KBM-7 (cell line): ENCODE measurements at regions not wholly inside any gene's neighbourhood (a gene's known extent, or its start where the extent isn't known, plus 50 kb on each side); places are given as distances from the start of the nearest gene placed in this dataset.

Experiments used
- DNase-seq: peaks from one replicate; pipeline ENCODE4 v3.0.0-alpha.2; 2015
- in situ Hi-C: fragments of 300-500 bp; cut with MboI; formaldehyde crosslinking; loops from 2 replicates; pipeline ENCODE4 v1.14.3; 2020; ENCODE audit warnings: low sequenced_read_pairs, low pct_unique_long_range_greater_than_20kb, mixed read lengths

DNA sequence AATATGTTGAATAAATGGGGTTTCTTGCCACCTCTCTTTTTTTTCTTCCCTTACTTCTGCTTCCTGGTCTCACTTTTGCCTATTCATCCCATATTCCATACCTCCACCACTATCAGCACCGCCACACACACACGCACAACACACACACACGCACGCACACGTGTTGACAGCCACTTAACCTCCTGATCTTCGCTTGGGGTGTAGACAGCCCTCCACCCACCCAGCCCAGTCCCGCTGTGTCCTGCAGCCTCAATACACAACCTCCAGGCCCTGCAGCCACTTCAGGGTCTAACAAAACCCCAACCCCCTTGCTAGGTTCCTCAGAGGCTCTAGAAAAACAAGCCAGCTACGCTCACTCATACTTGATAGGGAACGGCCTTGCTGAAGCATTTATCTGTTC is 72.3 kb downstream of the LINC00237 start:
- in situ Hi-C loops, result loop anchor here (25.0 kb wide), 1 partner anchor 97 kb away; no protein-coding TSS in a partner anchor

DNA sequence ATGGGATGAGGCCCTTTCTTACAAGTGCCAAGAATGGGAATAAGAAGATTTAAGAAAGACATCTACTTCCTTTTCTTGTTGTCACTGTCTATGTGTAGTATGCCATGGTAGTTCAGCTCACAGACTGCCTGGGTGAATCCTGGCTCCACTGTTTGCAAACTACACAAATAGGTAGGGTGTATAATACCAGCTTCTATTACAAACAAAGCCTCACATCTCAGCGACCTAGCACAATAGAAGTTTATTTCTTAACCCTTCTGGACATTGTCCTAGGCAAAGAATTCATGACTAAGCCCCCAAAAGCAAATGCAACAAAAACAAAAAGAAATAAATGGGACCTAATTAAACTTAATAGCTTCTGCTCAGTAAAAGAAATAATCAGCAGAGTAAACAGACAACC is 74.5 kb downstream of the LINC00237 start:
- in situ Hi-C loops, result loop anchor here (25.0 kb wide), 1 partner anchor 94 kb away; no protein-coding TSS in a partner anchor

More for the DNA sequence above, 72.3 kb downstream of the LINC00237 start:
- no peak for DNase-seq

DNA sequence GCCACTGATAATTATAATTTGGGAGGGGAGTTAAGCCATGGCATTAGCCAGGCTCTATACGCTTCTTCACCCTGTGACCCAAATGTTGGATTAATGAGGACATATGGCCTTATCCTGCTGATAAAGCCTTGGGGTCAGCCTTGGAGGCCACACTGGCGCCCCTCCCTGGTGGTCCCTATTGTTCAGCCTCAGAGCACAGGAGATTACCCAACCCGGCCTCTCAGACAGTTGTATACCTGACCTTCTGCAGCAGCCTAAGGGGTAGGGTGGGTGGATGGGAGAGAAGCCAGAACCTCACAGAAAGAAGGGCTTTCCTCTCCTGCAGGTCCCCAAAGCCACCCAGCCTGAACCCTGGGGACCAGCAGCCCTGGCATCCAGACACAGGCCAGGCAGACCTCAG is 76.8 kb downstream of the LINC00237 start:
- DNase-seq, result no peak
- in situ Hi-C loops, result loop anchor here (25.0 kb wide), 1 partner anchor 92 kb away; no protein-coding TSS in a partner anchor

More for the DNA sequence above, 74.5 kb downstream of the LINC00237 start:
- DNase-seq, result no peak

DNA sequence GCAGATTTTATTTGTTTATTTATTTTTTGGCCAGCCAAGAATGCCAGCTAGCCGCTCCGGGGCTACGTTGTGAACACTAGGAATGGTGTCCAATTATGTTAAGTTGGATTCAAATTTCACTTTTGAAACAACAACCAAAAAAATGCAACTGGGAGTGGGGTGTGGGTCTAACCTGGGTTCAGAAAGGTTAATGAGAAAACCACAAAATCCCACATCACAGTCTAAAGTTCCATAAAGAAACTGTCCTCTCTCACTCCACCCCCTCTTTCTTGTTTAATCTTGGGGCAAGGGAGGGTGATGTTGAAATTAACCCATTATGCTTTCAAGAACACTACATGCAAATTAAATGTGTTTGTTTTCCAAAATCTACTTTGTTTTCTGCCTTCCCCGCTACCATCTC is 77.2 kb downstream of the LINC00237 start:
- DNase-seq, result no peak
- in situ Hi-C loops, result loop anchor here (25.0 kb wide), 1 partner anchor 92 kb away; no protein-coding TSS in a partner anchor

DNA sequence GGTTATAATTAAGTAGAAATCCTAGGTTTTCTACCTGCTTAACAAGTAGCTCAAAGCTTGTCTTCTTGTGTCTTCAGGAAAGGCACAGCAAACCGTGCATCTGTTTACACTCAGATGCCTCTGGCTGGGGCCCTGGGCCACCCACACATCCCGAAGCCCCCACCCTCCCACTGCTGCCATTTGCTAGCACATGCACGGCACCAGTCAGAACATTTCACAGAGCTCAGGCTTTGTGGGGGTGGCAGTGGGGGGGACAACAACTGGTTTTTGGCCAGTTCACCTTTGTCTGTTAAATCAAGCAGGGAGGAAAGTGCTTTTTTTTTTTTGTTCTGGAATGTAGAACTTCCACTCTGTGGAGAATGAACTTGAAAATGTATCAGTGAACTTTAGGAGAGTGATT is 77.7 kb downstream of the LINC00237 start:
- in situ Hi-C loops, result loop anchor here (25.0 kb wide), 1 partner anchor 91 kb away; no protein-coding TSS in a partner anchor
- no peak for DNase-seq

DNA sequence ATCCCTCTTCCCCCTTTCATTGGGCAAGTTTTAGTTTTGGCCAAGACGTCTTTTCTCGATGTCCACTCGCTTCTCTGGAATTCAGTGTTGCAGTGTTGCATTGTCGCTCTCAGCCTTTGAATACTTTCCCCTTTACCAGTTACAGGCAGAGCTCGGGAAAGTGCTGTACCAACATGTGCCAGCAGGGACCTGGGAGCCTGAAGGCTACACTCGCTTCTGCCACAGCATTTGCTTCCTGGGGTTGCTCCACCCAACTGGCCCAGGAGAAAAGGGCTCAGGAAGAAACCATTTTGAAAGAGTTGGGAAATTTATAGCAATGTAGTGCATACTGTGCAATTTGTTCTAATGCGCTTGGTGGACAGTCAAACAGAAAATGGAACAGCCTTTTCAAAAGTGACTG is 78.6 kb downstream of the LINC00237 start:
- in situ Hi-C loops, result loop anchor here (25.0 kb wide), 1 partner anchor 90 kb away; no protein-coding TSS in a partner anchor
- DNase-seq, result peak; percentile 17

DNA sequence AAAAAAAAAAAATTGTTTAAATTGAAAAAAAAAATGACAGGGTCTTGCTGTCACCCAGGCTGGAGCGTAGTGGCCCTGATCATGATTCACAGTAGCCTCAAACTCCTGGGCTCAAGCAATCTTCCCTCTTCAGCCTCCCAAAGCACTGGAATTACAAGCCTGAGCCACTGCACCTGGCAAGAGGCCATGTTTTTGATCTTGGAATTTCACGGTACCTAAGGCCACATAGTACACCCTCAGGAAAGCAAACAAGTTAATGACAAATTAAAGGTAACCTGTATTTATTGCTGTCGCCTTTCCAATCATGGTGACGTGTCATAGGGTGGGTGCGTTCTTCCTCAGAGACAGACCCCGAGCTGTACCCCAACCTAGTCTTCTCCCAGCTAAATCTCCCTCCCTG is 79.2 kb downstream of the LINC00237 start:
- DNase-seq, result no peak
- in situ Hi-C loops, result loop anchor here (25.0 kb wide), 1 partner anchor 90 kb away; no protein-coding TSS in a partner anchor

DNA sequence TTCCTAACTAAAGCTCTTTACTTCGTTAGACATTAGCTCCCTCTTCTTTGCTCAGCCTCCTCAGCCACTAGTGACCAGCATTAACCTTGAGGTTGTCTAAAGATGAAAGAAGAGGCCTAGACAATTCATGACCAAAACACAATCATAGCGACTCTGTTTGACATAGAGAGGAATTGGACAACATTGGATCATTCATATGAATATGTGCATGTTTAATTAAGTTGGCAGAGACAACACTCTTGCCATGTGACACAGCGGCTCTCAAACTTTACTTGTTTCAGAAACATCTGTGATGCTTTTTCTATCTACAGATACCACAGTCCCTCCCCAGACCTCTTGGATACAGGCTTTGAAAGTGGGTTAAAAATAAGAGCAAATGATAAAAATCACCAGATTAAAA is 81.7 kb downstream of the LINC00237 start:
- in situ Hi-C loops, result no loop called here
- no peak for DNase-seq

DNA sequence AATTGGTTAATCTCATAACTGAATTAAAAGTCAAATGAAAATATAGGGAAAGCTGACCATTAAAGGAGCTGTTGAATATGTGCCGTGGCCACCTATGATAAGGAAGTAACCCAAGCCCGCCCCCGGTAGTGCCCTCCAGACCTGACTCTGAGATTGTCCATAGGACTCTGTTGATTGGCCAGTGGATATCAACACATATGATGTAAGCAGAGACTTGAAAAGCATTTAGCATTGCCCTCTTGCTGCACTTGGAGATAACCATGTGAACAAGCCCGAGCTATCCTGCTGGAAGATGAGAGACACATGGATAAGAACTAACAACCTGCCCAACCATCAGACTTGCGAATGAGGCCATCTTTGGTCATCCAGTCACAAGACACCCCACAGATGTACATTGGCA is 83.2 kb downstream of the LINC00237 start:
- in situ Hi-C loops, result no loop called here
- DNase-seq, result no peak

DNA sequence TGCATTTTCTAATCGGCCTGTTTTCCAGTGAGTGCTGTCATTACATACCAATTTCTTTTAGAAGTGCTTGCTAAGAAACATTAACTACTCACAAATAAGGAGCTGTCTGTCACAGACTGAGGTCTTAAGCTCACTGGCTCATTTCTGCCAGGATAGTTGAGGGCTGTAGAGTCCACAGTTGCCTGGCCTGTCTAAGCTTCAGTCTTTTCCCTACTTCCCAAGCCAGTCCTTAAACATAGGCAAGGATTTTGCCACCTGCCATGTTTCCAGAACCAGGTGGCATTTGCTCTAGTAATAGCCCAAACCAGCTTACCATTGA is 84.7 kb downstream of the LINC00237 start:
- in situ Hi-C loops, result no loop called here
- no peak for DNase-seq

DNA sequence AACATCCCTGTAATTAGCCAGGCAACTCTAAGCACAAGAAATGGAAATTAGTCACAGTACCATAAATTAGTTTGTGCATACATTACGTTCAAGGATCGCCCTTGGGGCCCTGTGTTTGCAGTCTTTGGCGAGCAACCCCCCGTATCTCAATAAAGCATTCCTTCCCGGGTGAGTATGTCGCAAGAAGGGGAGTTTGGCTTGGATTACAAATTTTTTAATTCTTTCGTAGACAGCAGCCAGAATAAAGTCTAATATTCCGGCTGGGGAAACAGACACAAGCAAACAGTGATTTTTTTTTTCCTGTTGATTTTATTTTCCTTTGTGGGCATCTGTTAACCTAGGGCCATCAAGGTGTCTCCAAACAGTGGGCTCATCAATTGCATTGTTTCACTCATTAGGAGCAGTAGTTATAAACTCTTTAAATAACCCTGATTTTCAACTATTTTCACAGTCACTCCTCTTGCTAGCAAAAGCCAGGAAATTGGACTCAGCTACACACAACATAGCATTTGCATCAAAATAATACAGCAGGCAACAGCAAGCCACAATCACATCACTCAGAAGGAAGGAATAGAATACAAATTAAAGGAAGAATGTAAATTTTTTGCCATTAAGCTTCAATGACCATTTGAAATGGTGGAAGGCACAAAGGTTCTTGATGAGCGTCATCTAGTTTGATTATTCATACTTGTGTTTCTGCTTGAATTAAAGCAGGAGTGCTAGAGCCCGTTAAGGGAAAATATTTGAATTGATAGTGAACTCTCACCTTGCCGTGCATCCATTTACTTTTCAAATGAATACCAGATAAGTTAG is 85.3 kb downstream of the LINC00237 start:
- DNase-seq, result no peak
- in situ Hi-C loops, result no loop called here

DNA sequence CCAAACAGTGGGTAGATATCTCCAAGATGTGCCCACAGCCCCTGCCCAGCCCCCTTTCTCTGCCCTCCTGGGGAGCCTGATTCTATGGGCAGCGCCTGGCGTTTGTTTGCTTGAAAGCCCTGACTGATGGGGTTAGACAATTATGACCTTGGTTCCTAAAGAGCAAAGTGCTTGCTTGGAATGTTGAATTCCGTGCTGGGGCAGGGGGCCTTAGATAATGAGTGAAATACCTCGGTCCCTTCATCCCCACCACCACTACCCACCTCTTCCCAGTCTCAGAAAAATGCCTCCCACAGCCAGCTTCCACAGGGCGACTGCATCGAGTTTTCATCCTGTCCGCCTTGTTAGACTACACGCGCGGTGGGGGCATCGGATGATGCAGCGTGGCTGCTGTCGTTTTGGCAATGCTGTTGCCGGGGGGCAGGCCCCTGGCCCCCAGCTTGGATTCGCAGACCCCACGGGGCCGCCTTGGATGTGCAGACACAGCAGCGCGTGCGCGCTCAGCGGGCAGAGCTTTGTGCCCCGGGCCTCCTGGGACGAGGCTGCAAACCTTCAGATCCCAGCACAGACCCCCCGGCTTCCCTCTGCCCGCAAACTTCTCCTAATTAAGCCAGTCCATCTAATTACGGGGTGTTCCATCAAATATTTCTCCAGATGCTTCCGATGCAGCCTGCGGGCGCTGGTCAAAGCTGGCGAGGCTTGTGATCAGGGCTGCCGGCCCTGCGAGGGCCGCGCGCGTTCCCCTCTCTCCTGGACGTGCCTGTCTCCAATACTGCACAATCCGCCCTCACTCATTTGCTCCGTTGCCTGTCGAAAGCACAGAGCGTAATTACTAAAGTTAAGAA is 86.1 kb downstream of the LINC00237 start:
- in situ Hi-C loops, result no loop called here
- no peak for DNase-seq

DNA sequence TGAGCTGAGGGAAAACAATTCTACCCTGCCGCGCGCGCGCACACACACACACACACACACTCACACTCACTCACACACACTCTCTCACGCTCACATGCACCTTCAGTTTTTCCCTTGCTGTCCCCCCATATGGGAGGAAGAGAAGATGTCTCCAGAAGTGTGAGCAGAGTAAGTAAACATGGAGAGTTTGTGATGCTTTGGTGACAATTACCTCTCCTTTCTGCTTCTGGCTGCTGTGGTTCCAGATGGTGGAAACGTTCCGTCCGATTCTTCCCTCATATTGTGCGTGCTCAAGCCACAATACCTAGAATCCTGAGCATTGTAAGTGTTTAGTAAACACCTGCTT is 86.7 kb downstream of the LINC00237 start:
- DNase-seq, result no peak
- in situ Hi-C loops, result no loop called here

DNA sequence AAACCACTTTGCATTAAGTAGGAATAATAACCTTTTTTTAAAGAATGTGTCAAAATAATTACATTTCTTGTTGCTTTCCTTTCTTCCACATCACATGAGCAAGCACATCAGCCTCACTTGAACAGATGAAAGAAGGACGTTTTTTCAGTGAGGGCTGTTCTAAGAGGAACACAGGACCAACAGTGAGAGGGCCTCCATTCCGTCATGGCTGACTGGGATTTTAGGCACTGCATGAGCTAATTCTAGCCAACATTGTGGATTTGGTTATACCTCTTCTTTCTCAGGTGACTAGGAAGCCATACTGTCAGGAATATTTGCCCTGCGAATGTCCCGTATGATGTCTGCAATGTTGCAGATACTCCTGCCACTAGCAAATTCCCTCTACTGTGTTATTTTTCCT is 87.6 kb downstream of the LINC00237 start:
- no peak for DNase-seq
- in situ Hi-C loops, result no loop called here

DNA sequence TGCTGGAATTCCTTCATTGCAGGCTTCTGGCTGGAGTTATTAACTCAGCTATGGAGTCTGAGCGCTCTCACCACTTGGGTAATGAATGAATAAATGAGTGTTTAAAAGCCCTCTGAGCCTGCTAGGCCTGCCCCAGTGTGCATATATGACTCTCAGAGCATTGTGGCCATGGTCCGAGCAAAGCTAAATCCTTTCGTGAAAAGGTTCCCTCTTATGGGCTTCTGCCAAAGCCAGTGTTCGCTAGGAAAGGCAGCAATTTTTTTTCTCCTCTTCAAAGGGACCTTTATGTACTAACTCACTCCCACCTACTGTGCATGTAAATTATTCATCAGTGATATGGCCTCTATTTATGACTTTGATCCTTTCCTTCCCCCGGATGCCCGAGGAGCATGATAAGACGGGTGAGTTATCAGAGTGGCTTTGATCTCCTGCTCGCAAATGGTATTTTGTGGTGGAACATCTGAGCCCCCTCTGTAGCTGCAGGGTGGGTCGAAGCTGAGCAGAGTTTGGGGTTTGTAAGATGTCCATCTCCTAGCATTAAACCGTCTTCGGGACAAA is 88.6 kb downstream of the LINC00237 start:
- in situ Hi-C loops, result no loop called here

DNA sequence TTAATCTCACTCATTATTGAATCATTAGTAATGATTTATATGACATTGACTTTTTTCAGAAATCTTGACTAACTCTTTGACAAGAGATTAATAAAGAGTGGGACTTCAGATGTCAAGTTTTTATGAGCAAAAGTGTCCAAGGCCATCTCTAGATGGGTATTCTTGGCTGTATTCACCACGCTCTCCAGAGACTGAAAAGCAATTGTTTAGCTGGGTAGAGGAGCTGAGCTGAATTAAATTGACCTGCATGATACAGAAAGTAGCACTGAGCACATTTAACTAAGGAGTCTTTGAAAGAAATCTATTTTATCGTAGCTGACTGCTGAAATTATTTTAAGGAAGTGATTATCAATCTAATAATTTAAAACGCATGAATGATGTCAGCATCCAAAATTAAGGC is 89.4 kb downstream of the LINC00237 start:
- in situ Hi-C loops, result no loop called here
- no peak for DNase-seq

More for the DNA sequence above, 88.6 kb downstream of the LINC00237 start:
- DNase-seq, result no peak

DNA sequence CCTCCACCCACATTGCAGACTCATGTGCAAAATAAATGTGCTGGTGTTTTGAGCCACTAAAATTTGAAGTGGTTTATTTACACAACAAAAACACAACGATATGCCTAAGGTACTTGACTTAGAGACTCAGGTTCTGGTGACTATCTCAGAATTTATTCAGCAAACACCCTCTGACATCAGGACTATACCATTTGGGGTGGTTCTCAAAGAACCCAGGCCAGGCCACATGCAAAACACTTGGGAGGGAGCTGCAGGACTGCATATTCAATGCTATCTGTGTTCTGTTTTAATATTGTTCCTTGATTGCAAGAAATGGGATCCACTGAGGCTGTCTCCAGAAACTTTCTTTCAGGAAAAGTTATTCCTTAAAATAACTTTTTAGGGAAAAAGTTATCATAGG is 91.6 kb downstream of the LINC00237 start:
- DNase-seq, result no peak

DNA sequence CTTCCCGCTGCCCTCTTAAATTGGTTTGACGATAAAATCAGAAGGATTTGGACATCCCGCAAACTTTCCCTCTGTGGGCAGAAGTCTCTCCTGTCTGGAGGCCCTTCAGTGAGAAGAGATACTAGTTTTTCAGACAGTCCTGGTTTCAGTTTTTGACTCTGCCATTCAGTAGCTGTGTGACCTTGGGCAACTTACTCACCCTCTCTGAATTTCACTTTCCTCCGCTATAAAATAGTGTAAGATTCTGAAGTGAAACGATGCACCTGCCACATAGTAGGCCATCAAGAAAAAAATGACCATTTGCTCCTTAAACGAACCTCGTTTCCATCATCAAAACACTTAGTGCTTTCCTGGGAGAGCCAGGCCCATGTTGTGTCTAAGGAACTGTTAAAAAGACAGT is 97.2 kb downstream of the LINC00237 start:
- in situ Hi-C loops, result no loop called here
- DNase-seq, result no peak

More for the DNA sequence above, 91.6 kb downstream of the LINC00237 start:
- in situ Hi-C loops, result no loop called here

DNA sequence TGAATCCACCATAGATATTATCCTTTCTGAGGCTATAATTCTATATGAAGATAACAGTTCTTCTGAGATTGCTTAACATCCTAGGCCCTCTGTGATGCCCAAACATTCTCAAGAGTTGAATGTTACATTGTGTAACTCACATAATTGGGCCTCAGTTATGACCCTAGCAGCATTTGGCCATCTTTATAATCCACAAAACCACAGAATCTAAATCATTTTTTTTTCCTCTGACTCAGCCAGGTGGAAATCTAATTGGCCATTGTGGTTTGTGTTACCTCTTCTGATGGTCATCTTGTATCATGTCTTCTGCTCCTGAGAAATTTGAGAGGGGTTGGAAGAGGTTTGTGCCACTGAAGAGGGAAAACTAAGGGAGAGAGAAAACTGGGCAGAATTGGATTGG is 99.5 kb downstream of the LINC00237 start:
- DNase-seq, result no peak

More for the DNA sequence above, 99.5 kb downstream of the LINC00237 start:
- in situ Hi-C loops, result no loop called here
